Keratinocyte (primary cell): ENCODE measurements at regions not wholly inside any gene's neighbourhood (a gene's known extent, or its start where the extent isn't known, plus 50 kb on each side); places are given as distances from the start of the nearest gene placed in this dataset.

Source experiments
- DNase-seq: peaks from one replicate; pipeline ENCODE4 v3.0.0-alpha.2; 2011; ENCODE audit warnings: low read depth, missing footprints, low spot score
- FAIRE-seq: peaks from 2 replicates; lab custom pipeline; 2011; peaks lifted over from hg19 to GRCh38; lab: Jason Lieb, UNC
- H2AFZ ChIP-seq: 2 replicates; pipeline ENCODE4 v1.6.0; 2012; ENCODE audit warnings: low read length, control low read depth, inconsistent platforms; ENCODE audit not compliant: control insufficient read depth
- H3K27ac ChIP-seq: 2 replicates; pipeline ENCODE4 v1.5.1; 2011; ENCODE audit warnings: low read length; ENCODE audit not compliant: control insufficient read depth, insufficient read depth
- H3K27me3 ChIP-seq: 3 replicates; pipeline ENCODE4 v1.6.0; 2011; ENCODE audit warnings: low read length; ENCODE audit not compliant: control insufficient read depth, insufficient read depth; ENCODE audit errors: extremely low read depth
- H3K36me3 ChIP-seq, 2 experiments: 2 replicates in 1 of 2; 3 replicates in 1 of 2; pipeline ENCODE4 v1.5.1; 2011; ENCODE audit warnings: low read length in 2 of 2, mild to moderate bottlenecking in 1 of 2; ENCODE audit not compliant: control insufficient read depth in 2 of 2, insufficient read depth in 2 of 2; ENCODE audit errors: extremely low read depth in 1 of 2
- H3K4me1 ChIP-seq: 3 replicates; pipeline ENCODE4 v1.5.1; 2011; ENCODE audit warnings: low read length; ENCODE audit not compliant: control insufficient read depth, insufficient read depth; ENCODE audit errors: extremely low read depth
- H3K4me2 ChIP-seq: 3 replicates; pipeline ENCODE4 v1.6.0; 2011; ENCODE audit warnings: low read depth, low read length; ENCODE audit not compliant: control insufficient read depth, insufficient read depth; ENCODE audit errors: extremely low read depth
- H3K4me3 ChIP-seq, 3 experiments: fragments of 200-600 bp in 1 of 3; sonication (generic) in 1 of 3; 2 replicates in 2 of 3; 3 replicates in 1 of 3; pipeline ENCODE4 v1.5.1; 2011 to 2016; ENCODE audit warnings: low read length in 3 of 3, mild to moderate bottlenecking in 3 of 3, control low read depth in 2 of 3, inconsistent platforms in 1 of 3, low read depth in 1 of 3, mixed read lengths in 1 of 3, mixed run types in 1 of 3, moderate library complexity in 1 of 3; ENCODE audit not compliant: control insufficient read depth in 2 of 3, insufficient read depth in 2 of 3; ENCODE audit errors: extremely low read depth in 1 of 3
- H3K79me2 ChIP-seq: 2 replicates; pipeline ENCODE4 v1.6.0; 2012; ENCODE audit warnings: low read length; ENCODE audit not compliant: control insufficient read depth, insufficient read depth
- H3K9ac ChIP-seq: 3 replicates; pipeline ENCODE4 v1.6.0; 2011; ENCODE audit warnings: low read length; ENCODE audit not compliant: control insufficient read depth, insufficient read depth; ENCODE audit errors: extremely low read depth
- H3K9me1 ChIP-seq: 3 replicates; pipeline ENCODE4 v1.6.0; 2011; ENCODE audit warnings: low read length; ENCODE audit not compliant: control insufficient read depth, insufficient read depth; ENCODE audit errors: extremely low read depth
- H3K9me3 ChIP-seq: 2 replicates; pipeline ENCODE4 v1.5.1; 2012; ENCODE audit warnings: low read depth, low read length; ENCODE audit not compliant: control insufficient read depth
- H4K20me1 ChIP-seq: 3 replicates; pipeline ENCODE4 v1.6.0; 2011; ENCODE audit warnings: low read length; ENCODE audit not compliant: control insufficient read depth, insufficient read depth; ENCODE audit errors: extremely low read depth
- CTCF ChIP-seq, 3 experiments: IDR thresholded peaks in 1 of 3; conservative IDR thresholded peaks in 1 of 3; optimal IDR thresholded peaks in 1 of 3; 2 replicates in 2 of 3; 3 replicates in 1 of 3; pipeline versions ENCODE3 to v1.5.1; 2011; ENCODE audit warnings: low read length in 3 of 3, mild to moderate bottlenecking in 3 of 3, moderate library complexity in 2 of 3, control low read depth in 1 of 3, inconsistent platforms in 1 of 3; ENCODE audit not compliant: insufficient read depth in 2 of 3; ENCODE audit errors: extremely low read depth in 1 of 3
- EZH2 ChIP-seq: IDR thresholded peaks from one replicate; pipeline ENCODE4 v1.6.1; 2012; ENCODE audit warnings: inconsistent platforms, mild to moderate bottlenecking, low read length, moderate library complexity
- dilution Hi-C: fragments of 300-500 bp; cut with MboI; formaldehyde crosslinking; loops from one replicate; pipeline ENCODE4 v1.7.0; 2020; ENCODE audit warnings: low sequenced_read_pairs; ENCODE audit not compliant: extremely low pct_ligation_motif_present

- Histone ChIP-seq H3K9ac (no peak overlapping the region), H2AFZ (no peak overlapping the region), H3K27me3 (no peaks in the 10 kb centered on the region), H4K20me1 (no peaks in the 10 kb centered on the region), H3K4me1 (no peaks in the 10 kb centered on the region), H3K4me3 (no peak overlapping the region), H3K79me2 (no peaks in the 10 kb centered on the region), H3K36me3 (no peaks in the 10 kb centered on the region), H3K9me1 (no peaks in the 10 kb centered on the region), H3K9me3 (no peaks in the 10 kb centered on the region), H3K4me2 (no peak overlapping the region), H3K27ac (no peak overlapping the region)
- DNase-seq, result no peak
- dilution Hi-C loops, result no loop called here
- TF ChIP-seq CTCF (optimal IDR thresholded peaks at IDR 0.05 in 1 of 3, IDR thresholded peaks at IDR 0.05 in 1 of 3, conservative IDR thresholded peaks at IDR 0.05 in 1 of 3; ENCODE audit: extremely low read depth in 1 of 3, insufficient read depth in 2 of 3, low read length in 3 of 3), result no peak
- TF ChIP-seq EZH2, result no peak
- FAIRE-seq, result no peak
Observed at GRCh38 chr11:29352273-29352795, 664.5 kb downstream of the KCNA4 start.

GRCh38 chr11:29351301-29351873, 665.4 kb downstream of the KCNA4 start:
- TF ChIP-seq EZH2, result no peak
- TF ChIP-seq CTCF (optimal IDR thresholded peaks at IDR 0.05 in 1 of 3, IDR thresholded peaks at IDR 0.05 in 1 of 3, conservative IDR thresholded peaks at IDR 0.05 in 1 of 3; ENCODE audit: extremely low read depth in 1 of 3, insufficient read depth in 2 of 3, low read length in 3 of 3), result no peak
- no peak overlapping the region for H3K4me2 ChIP-seq
- H4K20me1 ChIP-seq, result no peaks in the 10 kb centered on the region
- H3K79me2 ChIP-seq, result no peaks in the 10 kb centered on the region
- no peak for FAIRE-seq
- H3K27ac ChIP-seq, result no peak overlapping the region
- no peak for DNase-seq
- H3K9me1 ChIP-seq, result no peaks in the 10 kb centered on the region
- no peak overlapping the region for H3K9ac ChIP-seq
- H3K27me3 ChIP-seq, result no peaks in the 10 kb centered on the region
- H3K9me3 ChIP-seq, result no peaks in the 10 kb centered on the region
- H3K4me1 ChIP-seq, result no peaks in the 10 kb centered on the region
- H3K36me3 ChIP-seq, result no peaks in the 10 kb centered on the region
- no peak overlapping the region for H2AFZ ChIP-seq
- dilution Hi-C loops, result no loop called here
- no peak overlapping the region for H3K4me3 ChIP-seq
